ENCODE measurements at regions not wholly inside any gene's neighbourhood (a gene's known extent, or its start where the extent isn't known, plus 50 kb on each side); places are given as distances from the start of the nearest gene placed in this dataset.

- no peaks in the 10 kb centered on the region for H3K9me1 ChIP-seq (ENCODE audit: control insufficient read depth, extremely low read depth, insufficient read depth, low read length)
- H3K4me3 ChIP-seq (ENCODE audit: control insufficient read depth in 2 of 3, extremely low read depth in 1 of 3, insufficient read depth in 2 of 3, low read depth in 1 of 3, low read length in 3 of 3) = no peak overlapping the region
- H3K4me2 ChIP-seq (ENCODE audit: control insufficient read depth, extremely low read depth, insufficient read depth, low read depth, low read length) = no peak overlapping the region
- no peak overlapping the region for H2AFZ ChIP-seq (ENCODE audit: control insufficient read depth, low read length)
- no peaks in the 10 kb centered on the region for H3K36me3 ChIP-seq (ENCODE audit: control insufficient read depth in 2 of 2, extremely low read depth in 1 of 2, insufficient read depth in 2 of 2, low read length in 2 of 2)
- no peaks in the 10 kb centered on the region for H4K20me1 ChIP-seq (ENCODE audit: control insufficient read depth, extremely low read depth, insufficient read depth, low read length)
- H3K9ac ChIP-seq (ENCODE audit: control insufficient read depth, extremely low read depth, insufficient read depth, low read length) = no peak overlapping the region
- DNase-seq (ENCODE audit: low read depth, low spot score) = no peak
- no peaks in the 10 kb centered on the region for H3K9me3 ChIP-seq (ENCODE audit: control insufficient read depth, low read depth, low read length)
- FAIRE-seq = no peak
- no peaks in the 10 kb centered on the region for H3K4me1 ChIP-seq (ENCODE audit: control insufficient read depth, extremely low read depth, insufficient read depth, low read length)
- dilution Hi-C loops (cut with MboI; ENCODE audit: extremely low pct_ligation_motif_present, low sequenced_read_pairs) = no loop called here
- no peak overlapping the region for H3K27ac ChIP-seq (ENCODE audit: control insufficient read depth, insufficient read depth, low read length)
- no peaks in the 10 kb centered on the region for H3K79me2 ChIP-seq (ENCODE audit: control insufficient read depth, insufficient read depth, low read length)
- no peak for TF ChIP-seq CTCF (optimal IDR thresholded peaks at IDR 0.05 in 1 of 3, IDR thresholded peaks at IDR 0.05 in 1 of 3, conservative IDR thresholded peaks at IDR 0.05 in 1 of 3; ENCODE audit: extremely low read depth in 1 of 3, insufficient read depth in 2 of 3, low read length in 3 of 3)
- no peak for TF ChIP-seq EZH2 (IDR thresholded peaks at IDR 0.05; ENCODE audit: low read length)
- no peaks in the 10 kb centered on the region for H3K27me3 ChIP-seq (ENCODE audit: control insufficient read depth, extremely low read depth, insufficient read depth, low read length)
These were observed 580.9 kb upstream of the ZFP42 start for GRCh38 chr4:187414716-187415115.

- dilution Hi-C loops (cut with MboI; ENCODE audit: extremely low pct_ligation_motif_present, low sequenced_read_pairs) = no loop called here
- no peak for TF ChIP-seq CTCF (optimal IDR thresholded peaks at IDR 0.05 in 1 of 3, IDR thresholded peaks at IDR 0.05 in 1 of 3, conservative IDR thresholded peaks at IDR 0.05 in 1 of 3; ENCODE audit: extremely low read depth in 1 of 3, insufficient read depth in 2 of 3, low read length in 3 of 3)
- Histone ChIP-seq H3K4me2 (ENCODE audit: control insufficient read depth, extremely low read depth, insufficient read depth, low read depth, low read length) (no peak overlapping the region), H3K27me3 (ENCODE audit: control insufficient read depth, extremely low read depth, insufficient read depth, low read length) (no peaks in the 10 kb centered on the region), H3K9me3 (ENCODE audit: control insufficient read depth, low read depth, low read length) (no peaks in the 10 kb centered on the region), H4K20me1 (ENCODE audit: control insufficient read depth, extremely low read depth, insufficient read depth, low read length) (no peaks in the 10 kb centered on the region), H3K4me3 (ENCODE audit: control insufficient read depth in 2 of 3, extremely low read depth in 1 of 3, insufficient read depth in 2 of 3, low read depth in 1 of 3, low read length in 3 of 3) (no peak overlapping the region), H2AFZ (ENCODE audit: control insufficient read depth, low read length) (no peak overlapping the region), H3K27ac (ENCODE audit: control insufficient read depth, insufficient read depth, low read length) (no peak overlapping the region), H3K36me3 (ENCODE audit: control insufficient read depth in 2 of 2, extremely low read depth in 1 of 2, insufficient read depth in 2 of 2, low read length in 2 of 2) (no peaks in the 10 kb centered on the region), H3K4me1 (ENCODE audit: control insufficient read depth, extremely low read depth, insufficient read depth, low read length) (no peaks in the 10 kb centered on the region), H3K79me2 (ENCODE audit: control insufficient read depth, insufficient read depth, low read length) (no peaks in the 10 kb centered on the region), H3K9me1 (ENCODE audit: control insufficient read depth, extremely low read depth, insufficient read depth, low read length) (no peaks in the 10 kb centered on the region), H3K9ac (ENCODE audit: control insufficient read depth, extremely low read depth, insufficient read depth, low read length) (no peak overlapping the region)
- DNase-seq (ENCODE audit: low read depth, low spot score) (no peak), FAIRE-seq (no peak)
These were observed 580.3 kb upstream of the ZFP42 start for GRCh38 chr4:187415231-187415630.
